Thymus (tissue), 11 donors: ENCODE measurements at regions not wholly inside any gene's neighbourhood (a gene's known extent, or its start where the extent isn't known, plus 50 kb on each side); places are given as distances from the start of the nearest gene placed in this dataset.

Experiments used
- DNase-seq, 9 donors: peaks; one replicate each; pipeline ENCODE4 v3.0.0-alpha.2; 2013; ENCODE audit warnings: low spot score in 9 of 9, low read depth in 6 of 9, missing footprints in 1 of 9
- H3K27ac ChIP-seq, 2 donors: one replicate each; pipeline ENCODE4 v1.5.1; 2013; ENCODE audit warnings: control low read depth in 1 of 2, low read depth in 1 of 2, low read length in 1 of 2, mild to moderate bottlenecking in 1 of 2, moderate library complexity in 1 of 2
- H3K27me3 ChIP-seq, 2 donors: one replicate each; pipeline ENCODE4 v1.5.1; 2013; ENCODE audit warnings: low read length in 1 of 2; ENCODE audit not compliant: control insufficient read depth in 2 of 2, insufficient read depth in 1 of 2
- H3K36me3 ChIP-seq, 2 donors: one replicate each; pipeline ENCODE4 v1.5.1; 2013; ENCODE audit warnings: low read length in 1 of 2, mild to moderate bottlenecking in 1 of 2, moderate library complexity in 1 of 2; ENCODE audit not compliant: control insufficient read depth in 2 of 2, insufficient read depth in 2 of 2
- H3K4me1 ChIP-seq, 2 donors: one replicate each; pipeline ENCODE4 v1.5.1; 2013; ENCODE audit warnings: low read length in 2 of 2; ENCODE audit not compliant: control insufficient read depth in 2 of 2, insufficient read depth in 2 of 2
- H3K4me3 ChIP-seq, 2 donors: one replicate each; pipeline ENCODE4 v1.5.1; 2013; ENCODE audit warnings: low read length in 2 of 2, control low read depth in 1 of 2, mild to moderate bottlenecking in 1 of 2
- H3K9me3 ChIP-seq, 2 donors: one replicate each; pipeline ENCODE4 v1.5.1; 2013; ENCODE audit warnings: low read length in 1 of 2, mild to moderate bottlenecking in 1 of 2; ENCODE audit not compliant: control insufficient read depth in 2 of 2, insufficient read depth in 1 of 2
- WGBS: extraction: QIAGEN DNeasy Blood & Tissue Kit; methylation state at CpG from one replicate; pipeline ENCODE4 v1.1.7; 2013; 5-methylcytosine and 5-hydroxymethylcytosine counted together
- donor health status: healthy.

GRCh38 chr9:86557063-86557766 lies 203.0 kb upstream of the TUT7 start:
- WGBS: 82% methylated on average over 7 of the region's 7 CpGs
- Histone ChIP-seq H3K9me3 (no peaks in the 10 kb centered on the region), H3K27ac (no peak overlapping the region)

GRCh38 chr9:86555661-86556060 lies 201.5 kb upstream of the TUT7 start:
- 81% methylated on average over 2 of the region's 2 CpGs for WGBS
- Histone ChIP-seq H3K4me1 (no peaks in the 10 kb centered on the region), H3K27ac (no peak overlapping the region), H3K4me3 (no peak overlapping the region), H3K9me3 (no peaks in the 10 kb centered on the region), H3K36me3 (no peaks in the 10 kb centered on the region), H3K27me3 (no peaks in the 10 kb centered on the region)
- DNase-seq: no peak

More at GRCh38 chr9:86557063-86557766, 203.0 kb upstream of the TUT7 start:
- no peaks in the 10 kb centered on the region for H3K27me3 ChIP-seq
- H3K4me3 ChIP-seq: no peak overlapping the region
- no peaks in the 10 kb centered on the region for H3K4me1 ChIP-seq
- DNase-seq: no peak
- no peaks in the 10 kb centered on the region for H3K36me3 ChIP-seq

DNA sequence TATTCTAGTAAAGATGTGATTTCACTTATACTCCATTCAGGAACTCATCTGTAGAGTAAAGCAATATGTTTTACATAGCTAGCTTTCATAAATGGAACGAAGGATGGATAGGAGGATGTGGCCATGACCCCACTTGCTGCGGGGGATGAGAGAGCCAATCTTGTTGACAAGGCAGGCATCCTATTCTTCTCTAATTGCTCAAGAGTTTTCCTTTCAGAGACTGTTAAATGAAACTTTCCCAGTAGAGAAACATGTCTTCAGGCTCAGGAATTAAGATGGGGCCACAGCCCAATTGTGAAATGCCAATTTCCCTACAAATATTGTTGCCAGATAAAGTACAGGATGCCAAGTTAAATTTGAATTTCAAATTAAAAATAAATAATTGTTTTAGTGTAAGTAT lies 196.2 kb upstream of the TUT7 start:
- H3K4me3 ChIP-seq: no peak overlapping the region
- H3K27ac ChIP-seq: no peak overlapping the region
- H3K27me3 ChIP-seq: no peaks in the 10 kb centered on the region
- 91% methylated on average over 2 of the region's 2 CpGs for WGBS
- no peaks in the 10 kb centered on the region for H3K9me3 ChIP-seq
- DNase-seq: no peak
- H3K4me1 ChIP-seq: no peaks in the 10 kb centered on the region
- no peaks in the 10 kb centered on the region for H3K36me3 ChIP-seq

DNA sequence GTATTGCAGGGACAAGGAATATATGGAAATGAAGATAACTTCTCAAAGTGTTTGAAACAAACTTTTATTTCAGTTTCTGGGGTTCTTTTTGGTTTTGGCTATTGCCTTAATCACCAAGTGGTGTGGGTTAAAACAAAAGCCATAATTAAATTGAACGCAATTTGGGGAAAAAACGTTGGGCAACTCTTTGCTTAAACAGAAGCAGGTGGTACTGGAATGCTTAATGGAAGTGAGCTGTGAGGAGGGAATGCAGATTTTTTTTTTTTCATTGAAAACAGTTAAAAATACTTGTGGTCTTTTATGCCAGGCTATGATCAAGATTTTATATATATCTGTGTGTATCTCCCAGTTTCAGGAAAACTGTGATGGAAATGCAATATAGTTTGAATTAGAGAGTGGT lies 195.7 kb upstream of the TUT7 start:
- no peaks in the 10 kb centered on the region for H3K36me3 ChIP-seq
- 89% methylated on average over 2 of the region's 2 CpGs for WGBS
- DNase-seq: no peak
- no peak overlapping the region for H3K27ac ChIP-seq
- no peaks in the 10 kb centered on the region for H3K27me3 ChIP-seq
- no peak overlapping the region for H3K4me3 ChIP-seq
- no peaks in the 10 kb centered on the region for H3K4me1 ChIP-seq
- no peaks in the 10 kb centered on the region for H3K9me3 ChIP-seq

DNA sequence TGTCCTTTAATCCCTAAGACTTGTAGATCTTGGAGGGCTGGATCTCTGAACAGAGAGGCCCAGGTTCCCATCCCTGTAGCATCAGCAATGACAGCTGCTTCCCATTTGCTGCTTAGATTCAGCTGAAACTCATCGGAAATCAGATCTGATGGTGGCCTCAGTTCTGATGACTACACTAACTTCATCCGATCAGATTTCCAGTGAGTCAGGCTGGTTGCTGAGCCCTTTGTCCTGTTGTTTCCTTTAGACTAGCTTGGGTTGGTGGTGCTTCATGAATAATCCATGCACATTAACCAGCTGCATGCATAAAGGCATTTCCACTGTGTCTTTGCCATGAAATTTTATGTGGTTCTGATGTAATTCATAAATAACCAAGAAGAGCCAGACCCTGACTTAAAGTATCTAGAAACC lies 195.2 kb upstream of the TUT7 start:
- 90% methylated on average over 2 of the region's 2 CpGs for WGBS
- Histone ChIP-seq H3K27me3 (no peaks in the 10 kb centered on the region), H3K9me3 (no peaks in the 10 kb centered on the region), H3K27ac (no peak overlapping the region), H3K36me3 (no peaks in the 10 kb centered on the region), H3K4me3 (no peak overlapping the region), H3K4me1 (no peaks in the 10 kb centered on the region)
- no peak for DNase-seq

- H3K36me3 ChIP-seq: no peaks in the 10 kb centered on the region
- no peak overlapping the region for H3K4me3 ChIP-seq
- no peak overlapping the region for H3K27ac ChIP-seq
- WGBS: 94% methylated on average over 4 of the region's 4 CpGs
- no peak for DNase-seq
- H3K9me3 ChIP-seq: no peaks in the 10 kb centered on the region
- H3K27me3 ChIP-seq: no peaks in the 10 kb centered on the region
- no peaks in the 10 kb centered on the region for H3K4me1 ChIP-seq
Observed at GRCh38 chr9:86548220-86548619, 194.0 kb upstream of the TUT7 start.

GRCh38 chr9:86547571-86547970 lies 193.4 kb upstream of the TUT7 start:
- H3K36me3 ChIP-seq: no peaks in the 10 kb centered on the region
- H3K27ac ChIP-seq: no peak overlapping the region
- no peak for DNase-seq
- no peaks in the 10 kb centered on the region for H3K9me3 ChIP-seq
- no peak overlapping the region for H3K4me3 ChIP-seq
- no peaks in the 10 kb centered on the region for H3K27me3 ChIP-seq
- no peaks in the 10 kb centered on the region for H3K4me1 ChIP-seq

DNA sequence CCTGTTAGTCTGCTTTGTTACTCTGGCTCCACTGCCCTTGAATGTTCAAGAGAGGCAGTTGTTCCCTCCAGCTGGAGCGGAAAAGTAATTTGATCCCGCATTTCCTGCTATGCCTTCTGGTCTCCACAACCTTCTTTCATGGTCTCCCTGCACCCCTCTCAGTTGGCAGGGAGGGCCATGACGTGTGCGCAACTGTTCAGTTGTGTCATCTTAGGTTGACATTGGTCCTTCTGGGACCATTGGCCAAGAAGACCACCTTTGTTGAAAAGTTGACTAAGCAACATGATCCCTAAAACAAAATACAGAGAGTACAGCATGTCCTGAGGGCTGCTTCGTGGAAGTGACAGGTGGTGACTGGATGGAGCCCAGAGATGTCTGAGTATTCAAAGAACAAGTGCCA lies 192.5 kb upstream of the TUT7 start:
- H3K27me3 ChIP-seq: no peaks in the 10 kb centered on the region
- 94% methylated on average over 5 of the region's 5 CpGs for WGBS
- no peaks in the 10 kb centered on the region for H3K4me1 ChIP-seq
- H3K36me3 ChIP-seq: no peaks in the 10 kb centered on the region
- no peak for DNase-seq
- no peaks in the 10 kb centered on the region for H3K9me3 ChIP-seq
- no peak overlapping the region for H3K27ac ChIP-seq
- no peak overlapping the region for H3K4me3 ChIP-seq

GRCh38 chr9:86545090-86545489 lies 190.9 kb upstream of the TUT7 start:
- Histone ChIP-seq H3K4me1 (no peaks in the 10 kb centered on the region), H3K27me3 (no peaks in the 10 kb centered on the region), H3K4me3 (no peak overlapping the region), H3K27ac (no peak overlapping the region), H3K9me3 (no peaks in the 10 kb centered on the region), H3K36me3 (no peaks in the 10 kb centered on the region)
- DNase-seq: no peak
- 74% methylated on average over 2 of the region's 2 CpGs for WGBS
